Putamen (tissue), 1 donor: ENCODE measurements at regions not wholly inside any gene's neighbourhood (a gene's known extent, or its start where the extent isn't known, plus 50 kb on each side); places are given as distances from the start of the nearest gene placed in this dataset.
"Not testable (repeated sequence)": the region's sequence is repeated elsewhere in the genome, so short reads cannot be mapped to it uniquely, and the experiment has no call there.

Experiments
- DNase-seq: peaks from one replicate; pipeline ENCODE4 v3.0.0-alpha.2; 2016; ENCODE audit warnings: low spot score

GRCh38 chr4:75287738-75288517, 226.3 kb downstream of the RCHY1 start:
- no peak for DNase-seq

DNA sequence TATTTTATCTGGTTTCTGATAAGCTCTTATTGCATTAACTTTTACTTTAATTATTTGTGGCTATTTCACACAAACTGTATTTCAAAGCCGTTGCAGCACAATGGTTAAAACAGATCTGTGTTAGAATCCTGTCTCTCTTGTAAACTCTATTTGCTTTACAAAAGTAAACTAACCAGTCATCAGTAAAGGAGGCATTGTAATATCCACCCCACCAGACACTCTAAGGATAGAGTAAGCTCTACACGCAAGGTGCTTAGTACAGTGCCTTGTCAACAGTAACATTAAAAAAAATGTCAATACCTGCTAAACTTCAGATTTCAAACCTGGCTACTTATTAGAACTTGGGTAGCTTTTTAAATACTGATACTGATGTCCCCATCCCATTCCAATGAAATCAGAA, 228.4 kb downstream of the RCHY1 start:
- no peak for DNase-seq

DNA sequence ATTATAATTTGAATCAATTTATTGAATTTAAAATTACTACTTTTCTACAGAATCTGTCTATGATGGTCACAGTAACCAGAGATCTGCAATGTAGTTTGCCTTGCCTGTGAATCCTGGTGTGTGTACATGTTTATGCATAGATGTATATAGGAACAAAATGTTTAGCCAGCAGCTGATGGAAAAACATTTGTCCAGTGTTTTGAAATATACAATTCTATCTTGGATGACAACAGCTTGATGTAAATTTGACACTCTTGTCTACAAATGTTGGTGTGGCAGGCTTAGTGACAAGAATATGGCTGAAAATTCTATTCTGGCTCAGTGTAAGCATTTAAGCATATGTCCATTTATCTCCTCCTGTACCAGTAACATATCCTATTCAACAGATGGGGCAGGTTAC, 229.4 kb downstream of the RCHY1 start:
- DNase-seq: no peak

GRCh38 chr4:75280461-75280860, 233.7 kb downstream of the RCHY1 start:
- DNase-seq: not testable (repeated sequence)

- DNase-seq: no peak
Observed at GRCh38 chr4:75259306-75259705, 254.9 kb downstream of the RCHY1 start.

GRCh38 chr4:75255261-75255660, 258.9 kb downstream of the RCHY1 start:
- no peak for DNase-seq

- no peak for DNase-seq
Observed at GRCh38 chr4:75254745-75255144, 259.5 kb downstream of the RCHY1 start.

DNA sequence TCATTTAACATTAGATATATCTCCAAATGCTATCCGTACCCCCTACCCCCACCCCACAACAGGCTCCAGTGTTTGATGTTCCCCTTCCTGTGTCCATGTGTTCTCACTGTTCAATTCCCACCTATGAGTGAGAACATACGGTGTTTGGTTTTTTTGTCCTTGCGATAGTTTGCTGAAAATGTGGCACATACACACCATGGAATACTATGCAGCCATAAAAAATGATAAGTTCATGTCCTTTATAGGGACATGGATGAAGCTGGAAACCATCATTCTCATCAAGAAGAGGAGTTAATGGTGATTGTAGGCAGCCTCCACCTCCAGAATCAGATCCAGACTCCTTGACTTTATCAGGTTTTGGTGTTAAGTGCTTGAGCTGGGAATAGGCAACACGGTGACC, 261.1 kb downstream of the RCHY1 start:
- DNase-seq: not testable (repeated sequence)

- no peak for DNase-seq
Observed at GRCh38 chr4:75251547-75251946, 262.7 kb downstream of the RCHY1 start.

GRCh38 chr4:75249739-75250138, 264.5 kb downstream of the RCHY1 start:
- no peak for DNase-seq

GRCh38 chr4:75248770-75249407, 265.3 kb downstream of the RCHY1 start:
- no peak for DNase-seq

DNA sequence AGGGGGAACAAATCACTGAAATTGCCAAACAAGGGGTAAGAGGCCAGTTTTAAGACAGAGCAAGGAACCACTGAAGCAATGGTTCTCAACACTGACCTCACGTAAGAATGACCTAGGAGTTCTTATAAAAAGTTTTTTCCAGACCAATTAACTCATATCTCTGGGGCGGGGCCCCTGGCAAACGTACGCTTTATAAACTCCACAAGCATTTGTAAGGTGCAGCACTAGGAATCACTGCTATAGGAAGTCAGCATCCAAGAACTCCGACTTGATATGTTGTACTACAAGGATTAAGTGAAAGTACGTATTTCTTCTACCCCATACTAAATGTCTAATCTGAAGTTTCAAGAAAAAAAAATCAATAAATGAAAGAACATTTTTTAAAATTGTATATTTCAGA, 269.9 kb downstream of the RCHY1 start:
- no peak for DNase-seq

- no peak for DNase-seq
Observed at GRCh38 chr4:75243570-75243969, 270.6 kb downstream of the RCHY1 start.

GRCh38 chr4:75235359-75235951, 278.7 kb downstream of the RCHY1 start:
- no peak for DNase-seq

GRCh38 chr4:75232546-75232945, 281.7 kb downstream of the RCHY1 start:
- DNase-seq: no peak

- no peak for DNase-seq
Observed at GRCh38 chr4:75229806-75230570, 284.2 kb downstream of the RCHY1 start.

GRCh38 chr4:75213480-75213879, 280.6 kb downstream of the PARM1 start:
- no peak for DNase-seq

DNA sequence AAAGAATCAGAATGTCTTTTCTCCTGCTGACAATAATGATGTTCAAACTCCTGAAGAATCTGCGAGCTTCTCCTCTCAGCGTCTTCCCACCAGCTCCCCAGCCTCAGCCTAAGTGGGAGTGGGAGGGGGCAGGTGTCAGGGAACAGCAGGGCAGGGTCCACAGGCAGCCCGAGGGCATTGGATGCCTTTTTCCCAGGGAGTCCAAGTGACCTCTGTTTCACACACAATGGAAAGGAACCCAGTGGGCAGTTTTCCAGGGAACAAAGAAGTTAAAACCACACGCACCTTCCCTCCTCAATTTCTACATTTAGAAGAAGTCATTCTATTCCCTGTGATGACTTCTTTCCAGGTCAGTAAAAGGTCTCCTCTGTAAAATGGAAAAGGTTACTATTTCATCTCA, 278.5 kb downstream of the PARM1 start:
- no peak for DNase-seq

GRCh38 chr4:75207902-75208301, 275.0 kb downstream of the PARM1 start:
- DNase-seq: no peak

DNA sequence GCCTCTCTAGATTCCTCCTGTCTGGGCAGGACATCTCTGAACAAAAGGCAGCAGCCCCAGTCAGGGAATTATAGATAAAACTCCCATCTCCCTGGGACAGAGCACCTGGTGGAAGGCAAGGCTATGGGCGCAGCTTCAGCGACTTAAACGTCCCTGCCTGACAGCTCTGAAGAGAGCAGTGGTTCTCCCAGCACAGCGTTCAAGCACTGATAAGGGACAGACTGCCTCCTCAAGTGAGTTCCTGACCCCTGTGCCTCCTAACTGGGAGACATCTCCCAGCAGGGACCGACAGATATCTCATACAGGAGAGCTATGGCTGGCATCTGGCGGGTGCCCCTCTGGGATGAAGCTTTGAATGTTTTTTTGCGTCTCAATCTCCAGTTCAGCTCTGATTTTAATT, 262.2 kb downstream of the PARM1 start:
- DNase-seq: no peak

DNA sequence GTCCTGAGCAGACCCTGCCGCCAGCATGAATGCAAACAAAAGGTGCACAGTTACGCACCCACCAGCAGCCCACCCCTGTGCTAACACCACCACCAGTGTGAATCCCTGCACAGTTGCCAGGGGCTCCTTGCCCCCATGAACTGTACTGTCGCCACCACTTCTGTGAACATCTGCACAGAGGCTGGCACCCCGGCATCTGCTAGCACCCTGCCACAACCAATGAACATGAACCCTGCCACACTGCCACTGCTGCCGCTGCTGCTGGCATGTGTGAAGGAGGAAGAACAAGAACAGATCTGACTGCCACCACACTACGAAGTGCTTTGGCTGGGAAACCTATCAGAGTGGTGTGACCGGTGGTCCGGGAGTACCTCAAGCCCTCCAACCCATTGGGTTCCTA, 261.3 kb downstream of the PARM1 start:
- no peak for DNase-seq

- DNase-seq: not testable (repeated sequence)
Observed at GRCh38 chr4:75192182-75192581, 259.3 kb downstream of the PARM1 start.
